Urinary bladder (tissue), 3 donors: ENCODE measurements at regions not wholly inside any gene's neighbourhood (a gene's known extent, or its start where the extent isn't known, plus 50 kb on each side); places are given as distances from the start of the nearest gene placed in this dataset.
"Not testable (repeated sequence)": the region's sequence is repeated elsewhere in the genome, so short reads cannot be mapped to it uniquely, and the experiment has no call there.

Experiments used
- DNase-seq: peaks from one replicate; pipeline ENCODE4 v3.0.0-alpha.2; 2015; ENCODE audit errors: extremely low spot score
- H3K27ac ChIP-seq: one replicate; pipeline ENCODE4 v1.5.1; 2013; ENCODE audit warnings: low read depth, mild to moderate bottlenecking, moderate library complexity
- H3K36me3 ChIP-seq: one replicate; pipeline ENCODE4 v1.6.1; 2013; ENCODE audit warnings: mild to moderate bottlenecking, moderate library complexity; ENCODE audit not compliant: insufficient read depth
- H3K4me1 ChIP-seq: one replicate; pipeline ENCODE4 v1.6.1; 2013; ENCODE audit warnings: mild to moderate bottlenecking, moderate library complexity; ENCODE audit not compliant: insufficient read depth
- H3K4me3 ChIP-seq: one replicate; pipeline ENCODE4 v1.5.1; 2013; ENCODE audit warnings: low read depth, low read length
- WGBS: extraction: QIAGEN DNeasy Blood & Tissue Kit; methylation state at CpG from one replicate; pipeline ENCODE4 v1.1.7; 2013; 5-methylcytosine and 5-hydroxymethylcytosine counted together
- donor health status: healthy with polysubstance abuse.
- donor health status: healthy.

DNA sequence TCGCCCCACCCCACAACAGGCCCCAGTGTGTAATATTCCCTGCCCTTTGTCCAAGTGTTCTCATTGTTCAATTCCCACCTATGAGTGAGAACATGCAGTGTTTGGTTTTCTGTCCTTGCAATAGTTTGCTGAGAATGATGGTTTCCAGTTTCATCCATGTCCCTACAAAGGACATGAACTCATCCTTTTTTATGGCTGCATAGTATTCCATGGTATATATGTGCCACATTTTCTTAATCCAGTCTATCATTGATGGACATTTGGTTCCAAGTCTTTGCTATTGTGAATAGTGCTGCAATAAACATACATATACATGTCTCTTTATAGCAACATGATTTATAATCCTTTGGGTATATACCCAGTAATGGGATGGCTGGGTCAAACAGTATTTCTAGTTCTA is 132.7 kb downstream of the SNX10 start:
- H3K4me3 ChIP-seq, H3K36me3 ChIP-seq, DNase-seq, H3K4me1 ChIP-seq, H3K27ac ChIP-seq: not testable (repeated sequence)
- 93% methylated on average over 1 of the region's 1 CpG for WGBS

DNA sequence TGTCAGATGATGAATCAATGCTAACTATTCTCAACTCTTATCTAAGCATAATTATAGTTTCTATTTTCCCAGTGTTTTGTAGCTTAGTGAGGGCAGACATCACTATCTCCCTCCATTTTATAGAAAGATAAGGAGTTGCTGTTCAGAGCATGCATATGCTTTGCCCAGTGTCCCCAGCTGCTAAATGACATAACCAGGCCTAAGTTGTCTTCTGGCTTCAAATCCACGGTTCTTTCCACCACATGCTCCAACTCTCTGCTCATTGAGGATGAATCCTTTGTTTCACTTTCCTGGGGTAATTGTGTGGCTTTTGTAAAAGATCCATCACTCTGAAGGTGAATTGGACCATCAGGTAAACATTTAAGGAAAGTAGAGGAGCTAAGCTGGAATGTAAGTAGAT is 134.0 kb downstream of the SNX10 start:
- no peaks in the 10 kb centered on the region for H3K4me1 ChIP-seq
- no peak for DNase-seq
- H3K27ac ChIP-seq = no peak overlapping the region
- no peak overlapping the region for H3K4me3 ChIP-seq
- 46% methylated on average over 1 of the region's 1 CpG for WGBS
- no peaks in the 10 kb centered on the region for H3K36me3 ChIP-seq

DNA sequence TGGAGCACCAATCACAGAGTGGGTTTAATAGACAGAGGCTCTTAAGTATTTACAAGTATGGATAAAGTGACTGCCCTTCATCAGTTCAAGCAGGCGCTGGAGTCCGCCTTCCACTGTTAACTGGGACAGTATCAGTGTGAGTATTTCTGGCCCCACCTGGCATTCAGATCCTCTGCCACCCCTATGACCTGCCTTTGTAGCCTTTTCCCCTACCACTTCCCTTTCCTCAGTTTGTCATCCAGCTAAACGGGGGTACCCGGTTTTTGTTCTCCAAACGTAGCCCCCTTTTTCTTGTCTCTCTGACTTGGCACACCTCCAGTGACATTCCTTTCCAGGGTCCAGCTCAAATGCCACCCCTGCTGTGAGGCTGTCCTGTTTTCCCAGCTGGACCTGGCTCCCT is 134.4 kb downstream of the SNX10 start:
- Histone ChIP-seq H3K4me3 (no peak overlapping the region), H3K36me3 (no peaks in the 10 kb centered on the region), H3K27ac (no peak overlapping the region), H3K4me1 (no peaks in the 10 kb centered on the region)
- DNase-seq = no peak
- 65% methylated on average over 5 of the region's 5 CpGs for WGBS

DNA sequence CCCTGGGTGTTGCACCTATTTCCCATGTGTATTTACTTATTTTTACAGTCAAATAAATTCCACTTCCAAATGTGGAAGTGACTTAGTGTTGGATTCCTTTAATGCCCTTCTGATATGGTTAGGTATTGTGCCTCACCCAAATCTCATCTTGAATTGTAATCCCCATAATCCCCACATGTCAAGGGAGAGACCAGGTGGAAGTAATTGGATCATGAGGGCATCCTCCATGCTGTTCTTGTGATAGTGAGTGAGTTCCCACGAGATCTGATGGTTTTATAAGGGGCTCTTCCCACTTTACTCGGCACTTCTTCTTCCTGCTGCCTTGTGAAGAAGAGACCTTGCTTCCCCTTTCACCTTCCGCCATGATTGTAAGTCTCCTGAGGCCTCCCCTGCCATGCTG is 136.9 kb downstream of the SNX10 start:
- H3K36me3 ChIP-seq = no peaks in the 10 kb centered on the region
- H3K4me1 ChIP-seq = no peaks in the 10 kb centered on the region
- no peak overlapping the region for H3K4me3 ChIP-seq
- 74% methylated on average over 3 of the region's 3 CpGs for WGBS
- H3K27ac ChIP-seq = no peak overlapping the region
- DNase-seq = no peak

DNA sequence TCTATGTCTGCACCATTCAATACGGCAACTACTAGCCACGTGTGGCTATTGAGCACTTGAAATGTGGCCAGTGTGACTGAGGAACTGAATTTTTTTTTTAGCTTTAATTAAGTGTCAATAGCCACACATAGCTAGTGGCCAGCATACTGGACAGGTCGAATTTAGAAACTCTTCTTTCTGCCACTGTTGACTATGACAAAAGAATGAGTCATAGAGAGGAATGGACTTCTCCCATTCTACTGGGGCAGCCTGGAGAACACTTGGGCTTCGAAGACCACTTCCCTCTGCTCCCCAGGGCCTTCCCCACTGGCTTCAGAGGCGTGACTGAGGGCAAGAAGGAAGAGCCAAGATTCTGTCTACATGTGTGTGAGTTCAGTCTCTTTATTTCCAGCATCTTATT is 137.5 kb downstream of the SNX10 start:
- no peak for DNase-seq
- H3K27ac ChIP-seq = no peak overlapping the region
- 81% methylated on average over 5 of the region's 5 CpGs for WGBS

GRCh38 chr7:26434974-26435373 is 143.3 kb downstream of the SNX10 start:
- no peak for DNase-seq
- no peak overlapping the region for H3K27ac ChIP-seq

More for the DNA sequence above, 137.5 kb downstream of the SNX10 start:
- H3K36me3 ChIP-seq = no peaks in the 10 kb centered on the region
- no peaks in the 10 kb centered on the region for H3K4me1 ChIP-seq
- H3K4me3 ChIP-seq = no peak overlapping the region

DNA sequence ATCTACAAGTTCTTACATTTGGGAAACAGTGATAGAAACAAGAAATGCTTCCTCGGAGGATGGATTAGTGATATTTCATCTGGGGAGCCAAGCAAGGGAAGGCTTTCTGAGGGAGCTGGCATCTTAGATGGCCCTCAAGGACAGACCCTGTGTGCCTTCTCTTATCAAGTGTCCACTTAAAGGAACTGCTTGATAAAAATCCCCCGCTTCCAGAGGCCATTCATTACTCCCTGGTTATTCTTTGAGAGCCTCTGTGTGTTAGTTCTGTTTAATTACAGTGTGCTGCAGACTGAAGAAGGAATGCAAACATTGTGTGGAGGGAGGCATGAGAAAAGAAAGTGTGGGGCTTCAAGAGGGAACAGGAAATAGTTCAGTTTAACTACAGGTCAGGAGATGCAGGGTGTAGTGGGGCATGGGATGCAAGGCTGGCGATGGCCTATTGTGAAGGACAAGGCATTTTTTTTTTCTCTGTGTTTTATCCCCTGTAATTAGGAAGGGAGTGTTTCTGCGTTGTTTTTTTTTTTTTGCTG is 145.4 kb downstream of the SNX10 start:
- Histone ChIP-seq H3K27ac (no peak overlapping the region), H3K36me3 (no peaks in the 10 kb centered on the region), H3K4me1 (no peaks in the 10 kb centered on the region), H3K4me3 (no peak overlapping the region)
- 68% methylated on average over 4 of the region's 4 CpGs for WGBS
- DNase-seq = no peak

More at GRCh38 chr7:26434974-26435373, 143.3 kb downstream of the SNX10 start:
- WGBS = 70% methylated on average over 3 of the region's 3 CpGs
- no peaks in the 10 kb centered on the region for H3K36me3 ChIP-seq
- H3K4me3 ChIP-seq = no peak overlapping the region
- H3K4me1 ChIP-seq = no peaks in the 10 kb centered on the region

DNA sequence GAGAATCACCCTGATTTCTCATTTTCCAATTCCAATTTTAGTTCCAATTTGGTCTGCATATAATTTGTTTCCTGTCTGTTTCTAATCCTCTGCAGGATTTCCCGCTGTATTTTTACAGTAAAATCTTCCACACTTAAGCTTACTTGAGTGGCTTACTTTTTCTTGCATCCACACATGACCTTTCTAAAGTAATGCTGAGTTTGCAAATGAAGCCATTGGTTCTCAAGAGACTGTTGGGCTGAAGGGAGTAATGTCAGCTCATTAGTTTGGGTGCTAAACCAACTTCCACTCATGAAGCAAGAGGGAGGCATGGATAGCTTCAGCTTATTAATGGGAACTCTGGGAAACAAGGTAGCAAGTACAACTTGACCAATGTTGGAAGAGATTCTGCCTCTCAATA is 146.4 kb downstream of the SNX10 start:
- Histone ChIP-seq H3K27ac (no peak overlapping the region), H3K4me3 (no peak overlapping the region), H3K36me3 (no peaks in the 10 kb centered on the region), H3K4me1 (no peaks in the 10 kb centered on the region)
- 68% methylated on average over 1 of the region's 1 CpG for WGBS
- no peak for DNase-seq

- H3K4me1 ChIP-seq = no peaks in the 10 kb centered on the region
- no peak for DNase-seq
- WGBS = 85% methylated on average over 7 of the region's 7 CpGs
- H3K4me3 ChIP-seq = no peak overlapping the region
- H3K36me3 ChIP-seq = no peaks in the 10 kb centered on the region
- H3K27ac ChIP-seq = no peak overlapping the region
Observed at GRCh38 chr7:26439521-26440232, 148.0 kb downstream of the SNX10 start.

GRCh38 chr7:26440233-26441001 is 148.8 kb downstream of the SNX10 start:
- Histone ChIP-seq H3K4me3 (no peak overlapping the region), H3K27ac (no peak overlapping the region), H3K36me3 (no peaks in the 10 kb centered on the region), H3K4me1 (no peaks in the 10 kb centered on the region)
- no peak for DNase-seq
- 80% methylated on average over 7 of the region's 7 CpGs for WGBS

DNA sequence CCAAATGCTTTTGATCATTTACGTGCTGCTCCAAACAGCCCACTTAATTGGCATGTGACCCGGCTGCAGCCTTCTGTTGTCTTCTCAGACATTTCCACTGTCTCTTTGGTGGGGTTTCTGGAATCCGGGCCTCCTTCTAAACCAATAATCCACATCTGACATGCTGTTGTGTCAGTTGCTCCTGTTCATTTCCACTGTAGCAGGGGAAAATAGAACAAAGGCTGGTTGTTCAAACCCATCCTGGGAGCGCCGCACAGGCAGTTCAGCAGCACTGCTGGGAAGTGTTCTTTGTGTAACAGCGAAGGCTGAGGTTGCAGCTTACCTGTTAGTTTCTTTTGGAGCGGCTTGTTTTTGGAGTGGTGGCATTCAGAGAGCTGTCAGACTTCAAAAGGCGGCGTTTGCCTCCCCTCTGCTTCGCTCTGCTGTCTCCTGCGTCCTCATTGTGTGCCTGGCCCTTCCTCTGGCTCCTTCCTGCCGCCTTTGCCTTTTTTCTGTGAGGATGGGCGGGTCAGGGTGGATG is 149.4 kb downstream of the SNX10 start:
- Histone ChIP-seq H3K36me3 (no peaks in the 10 kb centered on the region), H3K27ac (no peak overlapping the region), H3K4me3 (no peak overlapping the region), H3K4me1 (no peaks in the 10 kb centered on the region)
- DNase-seq = no peak
- WGBS = 77% methylated on average over 13 of the region's 13 CpGs

GRCh38 chr7:26441611-26442277 is 150.1 kb downstream of the SNX10 start:
- no peak for DNase-seq
- H3K36me3 ChIP-seq = no peaks in the 10 kb centered on the region
- H3K27ac ChIP-seq = no peak overlapping the region
- 83% methylated on average over 7 of the region's 7 CpGs for WGBS
- no peak overlapping the region for H3K4me3 ChIP-seq
- no peaks in the 10 kb centered on the region for H3K4me1 ChIP-seq

DNA sequence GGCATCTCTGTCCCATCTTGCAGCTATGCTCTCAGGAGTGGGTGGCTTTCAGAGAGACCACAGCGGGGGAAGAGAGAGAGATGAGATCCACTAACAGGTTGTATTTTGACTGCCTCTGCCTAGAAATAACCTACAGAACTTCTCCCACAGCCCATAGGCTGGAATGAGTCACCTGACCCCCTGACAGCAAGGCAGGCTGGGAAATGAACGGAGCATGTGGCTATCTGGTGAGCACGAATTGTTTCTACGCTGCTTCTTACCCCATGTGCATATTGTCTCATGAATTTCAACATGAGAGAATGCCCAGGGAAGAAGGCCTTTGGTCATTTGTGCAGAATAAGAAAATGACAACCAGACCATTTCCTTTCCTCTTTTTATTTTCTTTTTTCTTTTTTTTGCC is 151.3 kb downstream of the SNX10 start:
- Histone ChIP-seq H3K4me1 (no peaks in the 10 kb centered on the region), H3K36me3 (no peaks in the 10 kb centered on the region), H3K27ac (no peak overlapping the region), H3K4me3 (no peak overlapping the region)
- DNase-seq = no peak
- WGBS = 95% methylated on average over 4 of the region's 4 CpGs
